ENCODE measurements at regions not wholly inside any gene's neighbourhood (a gene's known extent, or its start where the extent isn't known, plus 50 kb on each side); places are given as distances from the start of the nearest gene placed in this dataset.

DNA sequence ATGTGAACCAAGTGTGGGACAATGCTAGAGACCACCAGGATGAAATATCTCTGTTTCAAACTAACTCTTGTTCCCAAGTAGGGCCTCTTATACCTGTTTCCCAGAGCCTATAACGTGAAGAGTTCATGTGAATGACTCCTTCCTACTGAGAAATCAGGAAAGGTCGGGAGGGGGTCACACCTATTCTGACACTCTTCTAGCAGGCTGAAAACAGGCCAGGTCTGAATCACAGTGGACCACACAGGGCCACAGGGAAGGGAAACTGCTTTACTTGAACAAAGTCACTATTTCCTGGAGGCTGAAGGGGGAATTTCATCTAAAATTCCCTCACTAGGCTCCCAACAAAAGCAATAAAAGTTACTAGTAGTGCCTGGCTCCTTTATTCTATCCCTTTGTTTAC lies 88.4 kb upstream of the BMP2 start:
- TF ChIP-seq POLR2AphosphoS5 (IDR thresholded peaks at IDR 0.05; ENCODE audit: insufficient read depth in 1 of 2, low read depth in 1 of 2) (no peak), POLR2A (IDR thresholded peaks at IDR 0.05) (no peak)
- TF ChIP-seq, protein P1, sequence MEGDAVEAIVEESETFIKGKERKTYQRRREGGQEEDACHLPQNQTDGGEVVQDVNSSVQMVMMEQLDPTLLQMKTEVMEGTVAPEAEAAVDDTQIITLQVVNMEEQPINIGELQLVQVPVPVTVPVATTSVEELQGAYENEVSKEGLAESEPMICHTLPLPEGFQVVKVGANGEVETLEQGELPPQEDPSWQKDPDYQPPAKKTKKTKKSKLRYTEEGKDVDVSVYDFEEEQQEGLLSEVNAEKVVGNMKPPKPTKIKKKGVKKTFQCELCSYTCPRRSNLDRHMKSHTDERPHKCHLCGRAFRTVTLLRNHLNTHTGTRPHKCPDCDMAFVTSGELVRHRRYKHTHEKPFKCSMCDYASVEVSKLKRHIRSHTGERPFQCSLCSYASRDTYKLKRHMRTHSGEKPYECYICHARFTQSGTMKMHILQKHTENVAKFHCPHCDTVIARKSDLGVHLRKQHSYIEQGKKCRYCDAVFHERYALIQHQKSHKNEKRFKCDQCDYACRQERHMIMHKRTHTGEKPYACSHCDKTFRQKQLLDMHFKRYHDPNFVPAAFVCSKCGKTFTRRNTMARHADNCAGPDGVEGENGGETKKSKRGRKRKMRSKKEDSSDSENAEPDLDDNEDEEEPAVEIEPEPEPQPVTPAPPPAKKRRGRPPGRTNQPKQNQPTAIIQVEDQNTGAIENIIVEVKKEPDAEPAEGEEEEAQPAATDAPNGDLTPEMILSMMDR (IDR thresholded peaks at IDR 0.05): no peak

Data from vagina (tissue), 2 donors.